ENCODE measurements at regions not wholly inside any gene's neighbourhood (a gene's known extent, or its start where the extent isn't known, plus 50 kb on each side); places are given as distances from the start of the nearest gene placed in this dataset.
A peak's percentile ranks its signal among the peaks of the same experiment; 100 is the strongest.

GRCh38 chr21:31476263-31477022 is 132.4 kb upstream of the TIAM1 start:
- DNase-seq (peak in 2 of 3 donors; percentile 53 to 54), ATAC-seq (ENCODE audit: insufficient read depth, low FRiP score) (no peak)
- Histone ChIP-seq H3K9ac (ENCODE audit: insufficient read depth in 1 of 2, low read length in 2 of 2) (no peak overlapping the region), H3K4me1 (ENCODE audit: control insufficient read depth in 5 of 5, insufficient read depth in 5 of 5, low read length in 5 of 5) (peaks cover 0 to 8% (median 0%) of the 10 kb centered on the region in 5 donors), H3K4me3 (no peak overlapping the region), H3K27me3 (ENCODE audit: control insufficient read depth in 3 of 3, insufficient read depth in 3 of 3, low read length in 2 of 3) (no peaks in the 10 kb centered on the region), H3K36me3 (ENCODE audit: control insufficient read depth in 4 of 4, insufficient read depth in 4 of 4, low read length in 4 of 4) (no peaks in the 10 kb centered on the region), H3K27ac (ENCODE audit: low read depth in 1 of 2, low read length in 1 of 2) (no peak overlapping the region), H3K9me3 (ENCODE audit: control insufficient read depth in 4 of 4, insufficient read depth in 3 of 4, low read length in 3 of 4) (peaks cover 0 to 6% (median 6%) of the 10 kb centered on the region in 4 donors)
- WGBS, 2 donors, result 73 to 86% methylated on average over 11 of the region's 11 CpGs
- no peak for TF ChIP-seq CTCF (IDR thresholded peaks at IDR 0.05; ENCODE audit: control extremely low read depth, extremely low read depth)

GRCh38 chr21:31475223-31475622 is 131.2 kb upstream of the TIAM1 start:
- H3K9me3 ChIP-seq (ENCODE audit: control insufficient read depth in 4 of 4, insufficient read depth in 3 of 4, low read length in 3 of 4), result no peaks in the 10 kb centered on the region
- WGBS, 2 donors, result 87 to 90% methylated on average over 5 of the region's 5 CpGs
- TF ChIP-seq CTCF (IDR thresholded peaks at IDR 0.05; ENCODE audit: control extremely low read depth, extremely low read depth), result no peak
- H3K36me3 ChIP-seq (ENCODE audit: control insufficient read depth in 4 of 4, insufficient read depth in 4 of 4, low read length in 4 of 4), result no peaks in the 10 kb centered on the region
- H3K27ac ChIP-seq (ENCODE audit: low read depth in 1 of 2, low read length in 1 of 2), result no peak overlapping the region
- H3K27me3 ChIP-seq (ENCODE audit: control insufficient read depth in 3 of 3, insufficient read depth in 3 of 3, low read length in 2 of 3), result no peaks in the 10 kb centered on the region
- H3K9ac ChIP-seq (ENCODE audit: insufficient read depth in 1 of 2, low read length in 2 of 2), result no peak overlapping the region
- H3K4me1 ChIP-seq (ENCODE audit: control insufficient read depth in 5 of 5, insufficient read depth in 5 of 5, low read length in 5 of 5), result peaks cover 0 to 8% (median 0%) of the 10 kb centered on the region in 5 donors
- ATAC-seq (ENCODE audit: insufficient read depth, low FRiP score) (no peak), DNase-seq (no peak)
- no peak overlapping the region for H3K4me3 ChIP-seq

- Histone ChIP-seq H3K36me3 (ENCODE audit: control insufficient read depth in 4 of 4, insufficient read depth in 4 of 4, low read length in 4 of 4) (no peaks in the 10 kb centered on the region), H3K9ac (ENCODE audit: insufficient read depth in 1 of 2, low read length in 2 of 2) (no peak overlapping the region), H3K27me3 (ENCODE audit: control insufficient read depth in 3 of 3, insufficient read depth in 3 of 3, low read length in 2 of 3) (no peaks in the 10 kb centered on the region), H3K9me3 (ENCODE audit: control insufficient read depth in 4 of 4, insufficient read depth in 3 of 4, low read length in 3 of 4) (no peaks in the 10 kb centered on the region), H3K27ac (ENCODE audit: low read depth in 1 of 2, low read length in 1 of 2) (no peak overlapping the region), H3K4me1 (ENCODE audit: control insufficient read depth in 5 of 5, insufficient read depth in 5 of 5, low read length in 5 of 5) (peaks cover 0 to 4% (median 0%) of the 10 kb centered on the region in 5 donors), H3K4me3 (no peak overlapping the region)
- DNase-seq (no peak), ATAC-seq (ENCODE audit: insufficient read depth, low FRiP score) (no peak)
- TF ChIP-seq CTCF (IDR thresholded peaks at IDR 0.05; ENCODE audit: control extremely low read depth, extremely low read depth), result no peak
- WGBS, 2 donors, result 91 to 92% methylated on average over 8 of the region's 8 CpGs
Measured at GRCh38 chr21:31473685-31474345, 129.8 kb upstream of the TIAM1 start.

Measured in lung (tissue), 11 donors.